Activated CD4-positive, alpha-beta T cell treated with anti-CD3 and anti-CD28 coated beads, Interleukin-10, Interleukin-2, amounts not matched to agents 100 ng/mL and 50 ng/mL, durations not matched to agents 16 hours and 8 hours (primary cell): ENCODE measurements at regions not wholly inside any gene's neighbourhood (a gene's known extent, or its start where the extent isn't known, plus 50 kb on each side); places are given as distances from the start of the nearest gene placed in this dataset.
A peak's percentile ranks its signal among the peaks of the same experiment; 100 is the strongest.
"Not testable (repeated sequence)": the region's sequence is repeated elsewhere in the genome, so short reads cannot be mapped to it uniquely, and the experiment has no call there.

Experiments used
- DNase-seq: peaks from one replicate; pipeline ENCODE4 v3.0.0-alpha.2; 2020

DNA sequence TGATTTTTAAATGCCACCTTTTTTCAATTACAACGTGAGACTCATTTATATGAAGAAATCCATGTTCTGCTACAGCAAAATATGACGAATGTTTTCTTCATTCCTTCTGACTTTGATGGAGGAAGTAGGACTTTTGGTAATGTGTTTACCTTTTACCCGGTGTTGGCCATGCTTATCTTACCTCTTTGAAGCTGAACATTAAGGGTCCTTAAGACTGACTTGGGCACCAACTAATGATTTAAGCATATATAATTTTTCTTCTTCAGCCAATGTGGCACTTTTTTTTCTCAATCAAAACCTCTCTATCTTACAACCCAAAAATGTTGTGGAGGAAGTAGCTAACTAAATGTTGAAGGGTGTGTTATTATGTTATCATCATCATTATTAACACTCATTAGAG lies 337.5 kb downstream of the EPHA7 start:
- DNase-seq: no peak

GRCh38 chr6:93079061-93079460 lies 340.3 kb downstream of the EPHA7 start:
- DNase-seq: no peak

GRCh38 chr6:93073811-93074210 lies 345.5 kb downstream of the EPHA7 start:
- no peak for DNase-seq

DNA sequence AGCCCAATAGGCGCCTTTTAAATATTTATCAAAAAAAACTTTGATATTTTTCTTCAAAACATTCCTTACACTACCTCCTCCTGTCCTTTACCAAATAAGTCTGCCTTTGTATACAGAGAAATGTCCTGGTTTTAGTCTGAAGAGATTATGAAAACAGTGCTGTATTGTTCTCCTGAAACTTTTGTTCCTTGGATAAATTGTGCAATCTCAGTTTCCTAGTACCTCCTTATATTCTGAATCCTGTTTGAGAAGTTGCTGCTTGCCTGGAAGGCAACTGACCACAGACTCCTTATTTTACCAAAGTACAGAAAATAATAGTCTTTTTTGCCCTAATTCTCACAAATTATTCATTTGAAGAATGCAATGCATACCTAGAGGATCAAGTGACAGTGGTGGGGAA lies 349.5 kb downstream of the EPHA7 start:
- DNase-seq: no peak

- no peak for DNase-seq
These were observed 359.4 kb downstream of the EPHA7 start for GRCh38 chr6:93059911-93060310.

DNA sequence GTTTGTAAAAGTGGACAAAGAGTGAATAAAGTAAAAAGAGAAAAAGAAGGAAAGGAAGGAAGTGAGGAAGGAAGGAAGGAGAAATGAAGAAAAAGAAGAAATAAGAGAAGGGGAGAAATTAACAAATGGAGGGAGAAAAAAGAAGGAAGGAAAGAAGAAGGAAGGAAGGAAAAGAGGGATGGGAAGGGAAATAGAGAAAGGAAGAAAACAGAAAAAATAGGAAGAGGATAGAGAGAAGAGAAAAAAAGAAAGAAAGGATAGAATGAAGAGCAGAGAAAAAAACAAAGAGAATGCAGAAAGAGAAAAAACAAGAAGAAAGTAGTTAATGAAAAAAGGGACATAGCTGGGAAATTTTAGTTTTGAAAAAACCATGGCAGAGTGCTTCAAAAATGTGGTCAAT lies 361.8 kb downstream of the EPHA7 start:
- no peak for DNase-seq

DNA sequence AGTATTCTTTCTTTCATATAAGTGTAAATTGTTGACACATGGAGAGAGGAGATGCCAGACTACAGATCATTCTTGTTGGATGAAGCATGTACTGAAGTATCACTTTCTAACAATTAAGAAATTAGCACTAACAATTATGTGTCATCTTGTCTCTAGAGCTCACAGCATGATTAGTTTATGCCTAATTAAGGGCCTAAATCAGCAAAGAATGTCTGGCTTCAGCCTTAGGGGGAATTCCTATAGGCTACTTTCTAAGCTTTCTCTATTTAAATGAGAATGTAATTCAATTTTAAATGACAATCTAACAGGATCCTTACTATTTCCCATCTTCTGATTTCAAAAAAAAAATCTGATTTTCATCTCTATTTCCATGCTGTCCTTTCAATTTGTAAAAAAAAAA lies 371.0 kb downstream of the EPHA7 start:
- DNase-seq: no peak

GRCh38 chr6:93047033-93047432 lies 372.3 kb downstream of the EPHA7 start:
- DNase-seq: no peak

GRCh38 chr6:93045156-93045555 lies 374.2 kb downstream of the EPHA7 start:
- no peak for DNase-seq

GRCh38 chr6:93040375-93040774 lies 379.0 kb downstream of the EPHA7 start:
- peak; percentile 72 for DNase-seq

DNA sequence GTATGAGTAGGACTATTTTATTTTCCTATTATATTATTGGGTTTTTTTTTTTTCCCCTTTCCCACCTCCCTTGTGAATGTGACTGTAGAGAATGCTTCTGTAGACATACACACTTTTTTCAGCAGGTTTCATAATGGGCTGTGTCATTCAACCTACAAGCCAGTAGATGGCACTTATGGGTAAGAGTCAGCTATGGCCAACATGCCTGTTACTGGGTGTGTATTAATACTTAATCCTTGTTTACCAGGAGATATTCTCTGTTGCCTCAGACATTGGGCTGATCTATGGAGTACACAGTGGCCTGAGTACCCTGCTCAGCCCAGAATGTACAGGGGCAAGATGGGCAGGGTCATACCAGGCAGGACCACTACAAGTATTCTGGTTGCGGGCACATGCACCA lies 382.5 kb downstream of the EPHA7 start:
- DNase-seq: peak; percentile 21

DNA sequence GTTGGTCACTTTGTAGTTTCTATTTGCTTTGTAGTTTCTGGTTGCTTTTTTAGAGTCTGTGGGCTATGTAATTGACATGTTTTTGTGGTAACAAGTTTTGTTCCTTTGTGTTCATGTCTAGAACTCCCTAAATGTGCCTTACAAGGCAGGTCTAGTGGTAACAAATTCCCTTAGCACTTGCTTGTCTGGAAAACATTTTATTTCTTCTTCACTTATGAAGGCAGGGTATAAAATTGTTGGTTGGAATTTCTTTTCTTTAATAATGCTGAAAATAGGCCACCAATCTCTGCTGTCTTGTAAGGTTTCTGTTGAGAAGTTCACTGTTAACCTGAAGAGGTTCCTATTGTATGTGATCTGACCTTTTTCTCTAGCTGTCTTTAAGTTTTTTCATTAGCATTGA lies 383.6 kb downstream of the EPHA7 start:
- no peak for DNase-seq

DNA sequence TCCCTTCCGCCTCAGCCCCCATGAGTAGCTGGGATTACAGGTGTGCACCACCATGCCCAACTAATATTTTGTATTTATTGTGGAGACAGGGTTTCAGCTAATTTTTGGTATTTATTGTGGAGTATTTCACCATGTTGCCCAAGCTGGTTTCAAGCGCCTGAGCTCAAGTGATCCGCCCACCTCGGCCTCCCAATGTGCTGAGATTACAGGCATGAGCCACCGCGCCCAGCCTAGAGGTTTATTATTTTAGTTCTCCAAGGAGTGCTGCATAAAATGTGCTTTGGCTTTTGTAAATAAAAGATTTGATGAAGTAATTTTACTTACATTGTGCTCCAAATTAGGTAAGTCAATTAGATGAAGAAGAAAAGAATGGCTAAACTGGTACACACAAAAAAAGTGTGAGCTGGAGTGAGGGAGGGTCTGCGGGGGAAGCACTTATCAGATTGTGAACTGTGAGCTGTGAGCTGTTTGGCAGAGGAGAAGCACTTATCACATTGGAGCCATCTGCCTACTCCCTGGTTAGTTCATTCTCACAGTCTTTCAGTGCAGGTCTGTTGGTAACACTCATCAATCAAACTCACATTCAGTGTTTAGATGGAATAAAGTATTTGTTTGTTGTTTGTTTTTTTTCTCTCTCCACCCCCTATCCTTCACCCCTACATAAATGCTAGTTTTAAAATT lies 398.0 kb downstream of the EPHA7 start:
- no peak for DNase-seq

DNA sequence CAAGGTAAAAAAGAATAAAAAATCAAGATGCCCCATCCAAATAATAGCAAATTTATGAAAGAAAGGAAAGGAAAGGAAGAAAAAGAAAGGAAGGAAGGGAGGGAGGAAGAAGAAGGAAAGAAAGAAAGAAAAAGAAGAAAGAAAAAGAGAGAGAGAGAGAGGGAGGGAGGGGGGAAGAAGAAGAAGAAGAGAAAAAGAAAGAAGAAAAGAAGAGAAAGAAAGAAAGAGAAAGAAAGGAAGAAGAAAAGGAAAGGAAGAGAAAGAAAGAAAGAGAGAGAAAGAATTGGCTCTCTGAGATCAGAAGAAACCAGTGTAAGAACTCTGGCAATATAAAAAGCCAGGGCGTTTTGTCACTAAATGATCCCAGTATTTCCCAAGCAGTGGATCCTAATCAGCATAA lies 401.7 kb downstream of the EPHA7 start:
- DNase-seq: no peak

DNA sequence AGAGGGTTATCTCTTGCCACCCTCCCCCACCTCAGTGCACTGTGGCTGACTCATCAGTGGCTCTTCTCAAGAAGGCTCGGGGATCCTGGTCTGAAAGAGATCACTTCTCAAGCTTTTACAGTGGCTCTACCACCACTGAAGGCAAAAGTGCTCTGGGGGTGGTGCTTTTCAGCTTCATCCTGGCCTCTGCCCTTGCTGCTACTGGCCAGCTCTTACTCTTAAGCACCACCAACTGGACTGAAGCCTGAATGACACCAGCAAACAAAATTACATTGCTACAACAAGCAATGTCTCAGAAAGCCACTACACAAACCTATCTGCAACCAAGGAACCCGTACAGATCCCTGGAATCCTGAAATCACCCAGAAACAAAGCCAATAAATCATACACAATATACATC lies 402.1 kb downstream of the EPHA7 start:
- no peak for DNase-seq

DNA sequence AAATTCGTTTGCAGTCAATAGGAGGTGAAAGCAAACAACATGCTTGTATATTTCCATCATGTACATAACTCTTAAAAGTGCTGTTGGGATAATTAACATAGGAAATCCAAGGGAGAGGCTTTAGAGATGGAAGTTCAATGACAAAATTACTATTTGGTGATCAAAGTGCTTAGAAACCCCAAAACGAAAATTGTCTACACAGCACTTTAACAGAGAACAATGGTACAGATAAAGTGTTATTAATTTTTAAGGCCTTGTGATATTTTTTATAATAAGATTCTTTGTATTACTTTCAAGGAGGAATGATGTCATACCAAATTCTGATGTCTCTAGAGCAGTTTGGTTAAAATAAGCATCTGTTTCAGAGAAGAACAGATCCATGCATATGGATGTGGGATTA lies 406.3 kb downstream of the EPHA7 start:
- no peak for DNase-seq

- DNase-seq: no peak
These were observed 411.0 kb downstream of the EPHA7 start for GRCh38 chr6:93008375-93008774.

DNA sequence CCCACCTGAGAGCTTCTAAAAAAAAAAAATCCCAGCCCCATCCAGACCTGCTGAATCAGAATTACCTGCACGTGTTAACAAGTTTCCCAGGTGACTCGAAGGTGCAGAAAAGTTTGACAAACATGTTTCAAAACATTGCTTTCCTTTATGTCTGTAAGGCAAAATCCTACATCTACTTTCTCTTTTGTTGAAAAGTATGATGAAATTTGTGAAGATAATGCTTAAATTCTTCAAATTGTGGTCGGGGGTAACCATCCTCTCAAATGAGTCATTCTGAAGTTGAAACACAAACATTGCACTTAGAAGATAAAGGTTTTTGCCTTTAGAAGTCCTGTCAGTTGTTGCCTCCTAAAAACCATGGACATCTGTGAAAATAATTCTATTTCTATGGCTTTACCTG lies 429.7 kb downstream of the EPHA7 start:
- no peak for DNase-seq

DNA sequence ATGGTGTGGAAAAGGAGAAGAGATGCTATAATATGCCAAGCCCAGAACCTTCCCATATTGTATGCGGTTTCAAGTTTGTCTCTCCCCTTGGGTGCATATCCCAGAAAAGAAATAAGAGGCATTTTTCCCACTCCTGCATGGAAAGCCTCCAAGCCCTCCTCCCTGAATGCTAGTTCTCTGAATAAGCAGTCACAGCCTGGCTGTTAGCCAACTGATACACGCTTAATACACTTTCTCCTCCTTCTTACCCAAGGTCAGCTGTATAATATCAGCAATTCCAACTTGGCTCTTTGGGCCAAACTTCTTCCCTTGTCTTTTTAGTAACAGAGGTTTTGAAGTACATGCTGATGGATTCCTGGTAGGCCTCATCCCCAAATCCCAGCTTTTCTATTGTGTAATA lies 440.1 kb downstream of the EPHA7 start:
- DNase-seq: no peak

DNA sequence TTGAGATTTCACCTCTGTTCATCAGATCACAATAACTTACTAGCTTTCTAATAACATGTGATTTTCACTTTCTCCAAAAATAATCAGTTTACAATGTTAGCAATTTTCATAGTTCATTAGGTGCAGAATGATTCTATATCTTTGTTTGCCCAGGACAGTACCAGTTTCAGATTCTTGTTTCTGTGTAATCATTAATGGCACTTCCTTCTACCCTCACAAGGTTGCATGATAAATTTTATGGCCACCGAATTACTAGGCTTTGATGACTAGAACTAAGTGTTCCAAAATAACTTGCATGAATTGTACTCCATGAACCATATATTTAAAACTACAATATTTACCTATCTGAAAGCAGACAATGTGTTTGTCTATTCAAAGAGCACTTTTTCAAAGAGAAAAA lies 442.3 kb downstream of the EPHA7 start:
- no peak for DNase-seq

DNA sequence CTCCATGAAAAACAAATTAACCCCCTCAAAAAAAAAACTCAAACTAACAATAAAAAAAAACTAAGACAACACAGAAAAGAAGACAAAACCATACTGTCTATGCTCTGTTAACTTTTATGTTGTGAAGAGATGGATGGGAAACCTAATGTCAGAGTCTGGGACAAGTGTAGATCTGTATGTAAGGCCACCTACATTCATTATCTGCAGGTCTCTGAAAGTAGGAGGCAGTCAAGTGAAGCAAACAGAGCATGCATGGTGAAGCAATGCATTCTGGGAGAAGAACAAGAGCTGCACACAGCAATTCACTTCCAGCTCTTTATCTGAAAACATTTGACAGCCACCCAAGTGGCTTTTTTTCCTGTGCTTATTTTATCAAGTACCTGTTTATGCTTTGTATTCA lies 452.0 kb downstream of the EPHA7 start:
- DNase-seq: no peak

- DNase-seq: no peak
These were observed 456.5 kb downstream of the EPHA7 start for GRCh38 chr6:92962846-92963245.

DNA sequence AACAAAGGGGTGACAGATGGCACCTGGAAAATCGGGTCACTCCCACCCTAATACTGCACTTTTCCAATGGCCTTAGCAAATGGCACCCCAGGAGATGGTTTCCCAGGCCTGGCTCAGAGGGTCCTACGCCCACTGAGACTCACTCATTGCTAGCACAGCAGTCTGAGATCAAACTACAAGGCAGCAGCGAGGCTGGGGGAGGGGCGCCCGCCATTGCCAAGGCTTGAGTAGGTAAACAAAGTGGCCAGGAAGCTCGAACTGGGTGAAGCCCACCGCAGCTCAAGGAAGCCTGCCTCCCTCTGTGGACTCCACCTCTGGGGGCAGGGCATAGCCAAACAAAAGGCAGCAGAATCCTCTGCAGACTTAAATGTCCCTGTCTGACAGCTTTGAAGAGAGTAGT lies 467.2 kb downstream of the EPHA7 start:
- not testable (repeated sequence) for DNase-seq

- DNase-seq: no peak
These were observed 473.6 kb downstream of the EPHA7 start for GRCh38 chr6:92945799-92946198.

- DNase-seq: no peak
These were observed 475.2 kb downstream of the EPHA7 start for GRCh38 chr6:92944132-92944531.

DNA sequence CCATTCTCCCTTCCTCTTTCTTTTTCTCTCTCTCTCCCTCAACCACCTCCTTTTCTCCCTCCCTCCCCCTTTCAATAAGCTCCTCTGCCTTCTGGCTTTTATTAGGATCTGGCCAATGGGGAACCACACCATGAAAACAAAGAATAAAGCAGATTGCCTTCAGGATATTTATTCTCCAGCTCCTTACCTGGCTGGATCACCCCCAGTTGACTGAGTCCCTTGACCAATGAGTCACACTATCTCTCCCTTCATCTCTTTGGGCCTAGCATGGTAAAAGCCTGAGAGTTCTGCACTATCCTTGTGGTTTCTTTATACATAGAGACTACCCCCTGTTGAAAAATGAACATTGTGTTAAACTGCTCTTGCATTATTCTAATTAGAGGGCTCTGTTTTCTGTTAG lies 476.8 kb downstream of the EPHA7 start:
- DNase-seq: no peak
